ENCODE measurements at regions not wholly inside any gene's neighbourhood (a gene's known extent, or its start where the extent isn't known, plus 50 kb on each side); places are given as distances from the start of the nearest gene placed in this dataset.

GRCh38 chr16:87180069-87180468 is 137.1 kb downstream of the C16orf95 start:
- TF ChIP-seq PBX3 (CRISPR knock-in tag; IDR thresholded peaks at IDR 0.05) (no peak), CTCF (tag by site-specific recombination; IDR thresholded peaks at IDR 0.05) (no peak), ZNF223 (tag by site-specific recombination; IDR thresholded peaks at IDR 0.05) (no peak), TSHZ1 (tag by site-specific recombination; IDR thresholded peaks at IDR 0.05; ENCODE audit: borderline replicate concordance) (no peak), ZNF302 (tag by site-specific recombination; IDR thresholded peaks at IDR 0.05; ENCODE audit: low read depth) (no peak), ZNF513 (tag by site-specific recombination; IDR thresholded peaks at IDR 0.05) (no peak), ZNF398 (tag by site-specific recombination; IDR thresholded peaks at IDR 0.05) (no peak), YY2 (tag by site-specific recombination; IDR thresholded peaks at IDR 0.05) (no peak), ZNF768 (tag by site-specific recombination; IDR thresholded peaks at IDR 0.05) (no peak), ZNF274 (IDR thresholded peaks at IDR 0.05; ENCODE audit: low read length) (no peak), ZNF274 (tag by site-specific recombination; IDR thresholded peaks at IDR 0.05; ENCODE audit: borderline replicate concordance) (no peak)
